Pancreas (tissue), 10 donors: ENCODE measurements at regions not wholly inside any gene's neighbourhood (a gene's known extent, or its start where the extent isn't known, plus 50 kb on each side); places are given as distances from the start of the nearest gene placed in this dataset.

Experiments used
- ATAC-seq, 4 donors: fragments of 200-7000 bp; cut with Tn5 transposase; one replicate each; pipeline versions ENCODE4 v1.8.0 to v1.9.1; 2020; ENCODE audit warnings: mild to moderate bottlenecking in 4 of 4, moderate library complexity in 4 of 4
- DNase-seq, 6 donors: peaks; one replicate each; pipeline ENCODE4 v3.0.0-alpha.2; 2020
- FAIRE-seq: peaks from 2 replicates; lab custom pipeline; 2012; peaks lifted over from hg19 to GRCh38; lab: Jason Lieb, UNC
- H3K27ac ChIP-seq, 4 donors: fragments of 200-600 bp; sonication (generic); 1 replicate in 3 of 4; 2 replicates in 1 of 4; pipeline versions ENCODE4 v1.5.0 to v1.8.0; 2020
- H3K27me3 ChIP-seq, 4 donors: fragments of 200-600 bp; one replicate each; pipeline ENCODE4 v1.8.0; 2021
- H3K36me3 ChIP-seq, 3 donors: fragments of 200-600 bp; sonication (generic) in 1 of 3; one replicate each; pipeline versions ENCODE4 v1.5.0 to v1.8.0; 2020 to 2021
- H3K4me1 ChIP-seq, 3 donors: fragments of 200-600 bp; one replicate each; pipeline ENCODE4 v1.8.0; 2021
- H3K4me3 ChIP-seq, 4 donors: fragments of 200-600 bp; sonication (generic) in 2 of 4; one replicate each; pipeline versions ENCODE4 v1.5.0 to v1.8.0; 2020 to 2021
- H3K9me3 ChIP-seq, 4 donors: fragments of 200-600 bp; one replicate each; pipeline ENCODE4 v1.8.0; 2021
- WGBS, 2 donors: extraction: QIAGEN DNeasy Blood & Tissue Kit; methylation state at CpG; one replicate each; pipeline ENCODE4 v1.1.7; 2013; 5-methylcytosine and 5-hydroxymethylcytosine counted together
- intact Hi-C, 3 donors: fragments of 100-400 bp; cut with DNase I; formaldehyde crosslinking; loops; one replicate each; pipeline versions ENCODE4 v1.11.1 to v1.14.2; 2022
- TF ChIP-seq, protein P1 (sequence below), 4 donors: fragments of 200-600 bp; sonication (generic) in 3 of 4; IDR thresholded peaks; one replicate each; pipeline versions ENCODE4 v1.5.0 to v1.8.0; 2021; ENCODE audit warnings: antibody characterized with exemption in 4 of 4
- donor health status: healthy with polysubstance abuse.
- donor health status: DM: no; HTN: no; CAD: no; lungs with moderate emphysema.
- donor health status: DM: no; HTN: no; CAD: no.
- donor health status: control.
- donor health status: control.
- donor health status: Bipolar disorder and iron deficiency.
- donor health status: DM: yes; HTN: yes; CAD: no.
- donor health status: DM: no; HTN: no; CAD: no.
- donor health status: DM: no; HTN: no; CAD: no.
- donor health status: DM: yes; HTN: yes; CAD: no.

DNA sequence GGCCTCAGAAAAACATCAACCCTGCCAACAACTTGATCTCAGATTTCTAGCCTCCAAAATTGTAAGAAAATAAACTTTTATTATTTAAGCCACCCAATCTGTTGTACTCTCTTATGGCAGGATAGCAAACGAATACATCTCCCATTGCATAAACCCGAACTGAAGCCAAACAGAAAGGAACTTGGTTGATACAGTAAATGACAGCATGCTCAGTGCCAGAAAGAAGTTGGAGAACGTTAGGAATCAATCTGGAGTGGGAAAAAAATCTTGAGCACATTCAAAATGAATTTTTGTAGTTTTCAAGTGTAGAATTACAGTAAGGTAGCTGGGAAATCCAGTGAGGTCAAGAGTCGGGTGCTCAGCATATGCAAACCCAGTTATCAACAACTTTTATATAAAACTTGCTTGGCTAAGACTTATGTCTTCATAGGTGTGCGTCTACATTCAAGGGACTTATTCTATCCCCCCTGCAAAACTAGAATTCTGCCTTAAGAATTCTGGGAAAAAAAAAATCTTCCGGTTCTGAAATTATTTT, 157.5 kb upstream of the ANKRD50 start:
- no peaks in the 10 kb centered on the region for H3K9me3 ChIP-seq
- H3K4me3 ChIP-seq, result no peak overlapping the region
- H3K27me3 ChIP-seq, result no peaks in the 10 kb centered on the region
- H3K4me1 ChIP-seq, result peaks cover 0 to 4% (median 0%) of the 10 kb centered on the region in 3 donors
- intact Hi-C loops, result no loop called here
- H3K36me3 ChIP-seq, result no peaks in the 10 kb centered on the region
- WGBS, 2 donors, result 75 to 78% methylated on average over 6 of the region's 6 CpGs
- H3K27ac ChIP-seq, result no peak overlapping the region
- ATAC-seq (no peak), DNase-seq (no peak), FAIRE-seq (no peak)
- TF ChIP-seq, protein P1, sequence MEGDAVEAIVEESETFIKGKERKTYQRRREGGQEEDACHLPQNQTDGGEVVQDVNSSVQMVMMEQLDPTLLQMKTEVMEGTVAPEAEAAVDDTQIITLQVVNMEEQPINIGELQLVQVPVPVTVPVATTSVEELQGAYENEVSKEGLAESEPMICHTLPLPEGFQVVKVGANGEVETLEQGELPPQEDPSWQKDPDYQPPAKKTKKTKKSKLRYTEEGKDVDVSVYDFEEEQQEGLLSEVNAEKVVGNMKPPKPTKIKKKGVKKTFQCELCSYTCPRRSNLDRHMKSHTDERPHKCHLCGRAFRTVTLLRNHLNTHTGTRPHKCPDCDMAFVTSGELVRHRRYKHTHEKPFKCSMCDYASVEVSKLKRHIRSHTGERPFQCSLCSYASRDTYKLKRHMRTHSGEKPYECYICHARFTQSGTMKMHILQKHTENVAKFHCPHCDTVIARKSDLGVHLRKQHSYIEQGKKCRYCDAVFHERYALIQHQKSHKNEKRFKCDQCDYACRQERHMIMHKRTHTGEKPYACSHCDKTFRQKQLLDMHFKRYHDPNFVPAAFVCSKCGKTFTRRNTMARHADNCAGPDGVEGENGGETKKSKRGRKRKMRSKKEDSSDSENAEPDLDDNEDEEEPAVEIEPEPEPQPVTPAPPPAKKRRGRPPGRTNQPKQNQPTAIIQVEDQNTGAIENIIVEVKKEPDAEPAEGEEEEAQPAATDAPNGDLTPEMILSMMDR (IDR thresholded peaks at IDR 0.05), result no peak

DNA sequence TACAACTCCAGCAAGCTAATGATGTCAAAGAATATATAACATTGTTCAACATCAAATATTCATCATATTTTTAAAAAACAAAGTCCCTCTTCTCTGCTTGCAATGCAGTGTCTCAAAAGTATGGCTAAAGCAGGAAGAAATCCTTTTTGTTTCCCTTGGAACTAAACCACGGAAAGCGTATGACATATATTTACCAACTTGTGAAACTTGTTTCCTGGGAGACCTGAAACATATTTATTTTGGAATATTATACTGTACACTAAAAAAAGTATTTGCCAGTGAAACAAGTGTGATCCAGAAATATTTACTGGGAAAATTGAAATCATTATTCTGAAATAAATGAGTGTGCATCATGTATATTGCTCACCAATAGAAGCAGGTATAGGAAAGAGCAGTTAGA, 156.0 kb upstream of the ANKRD50 start:
- no peaks in the 10 kb centered on the region for H3K27me3 ChIP-seq
- H3K27ac ChIP-seq, result no peak overlapping the region
- H3K9me3 ChIP-seq, result no peaks in the 10 kb centered on the region
- TF ChIP-seq, protein P1 (IDR thresholded peaks at IDR 0.05), result no peak
- no peak overlapping the region for H3K4me3 ChIP-seq
- ATAC-seq, result peak; percentile 65 to 91 (median 87)
- intact Hi-C loops, result no loop called here
- no peak for FAIRE-seq
- WGBS, 2 donors, result 29 to 40% methylated on average over 2 of the region's 2 CpGs
- DNase-seq, result no peak
- peaks cover 0 to 4% (median 0%) of the 10 kb centered on the region in 3 donors for H3K4me1 ChIP-seq
- no peaks in the 10 kb centered on the region for H3K36me3 ChIP-seq

DNA sequence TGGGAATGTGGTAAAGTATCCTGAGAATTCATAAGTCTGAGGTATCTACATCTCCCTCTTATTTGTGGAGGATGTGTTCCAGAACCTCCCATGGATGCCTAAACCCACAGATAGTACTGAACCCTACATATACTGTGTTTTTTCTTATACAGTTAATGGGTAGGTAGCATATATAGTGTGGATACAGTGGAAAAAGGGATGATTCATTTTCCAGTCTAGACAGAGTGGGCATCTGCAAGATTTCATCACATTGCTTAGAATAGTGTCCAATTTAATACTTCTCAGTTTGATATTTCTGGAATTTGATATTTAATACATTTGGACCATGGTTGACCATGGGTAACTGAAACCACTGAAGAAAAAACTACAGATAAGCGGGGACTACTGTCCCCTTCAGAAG, 155.0 kb upstream of the ANKRD50 start:
- Histone ChIP-seq H3K4me3 (no peak overlapping the region), H3K4me1 (peaks cover 0 to 4% (median 0%) of the 10 kb centered on the region in 3 donors), H3K9me3 (no peaks in the 10 kb centered on the region), H3K27me3 (no peaks in the 10 kb centered on the region), H3K36me3 (no peaks in the 10 kb centered on the region), H3K27ac (no peak overlapping the region)
- WGBS, 2 donors, result 100% methylated on average over 1 of the region's 1 CpG
- no peak for ATAC-seq
- intact Hi-C loops, result no loop called here
- TF ChIP-seq, protein P1 (IDR thresholded peaks at IDR 0.05), result no peak
- DNase-seq, result no peak
- no peak for FAIRE-seq

DNA sequence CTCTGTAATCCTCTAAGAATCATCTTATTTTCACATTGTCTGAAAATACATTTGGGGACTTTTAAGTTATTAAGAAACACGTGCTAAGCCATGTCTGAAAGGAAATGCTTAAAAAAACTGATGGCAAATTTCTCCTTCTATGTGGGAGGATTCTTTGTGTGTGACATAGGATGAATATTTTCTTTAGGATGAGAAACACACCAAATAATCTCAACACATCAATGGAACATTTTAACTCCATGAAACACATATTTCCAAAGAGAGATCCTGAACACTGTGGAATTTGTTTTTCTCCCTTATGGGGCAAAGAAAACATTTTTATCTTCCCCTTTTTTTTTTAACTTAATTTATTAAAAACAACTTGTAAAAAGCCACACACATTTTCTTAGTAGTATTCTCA, 153.8 kb upstream of the ANKRD50 start:
- H3K4me3 ChIP-seq, result no peak overlapping the region
- no peak for DNase-seq
- intact Hi-C loops, result no loop called here
- TF ChIP-seq, protein P1 (IDR thresholded peaks at IDR 0.05), result no peak
- no peak for ATAC-seq
- WGBS, 2 donors, result 84 to 91% methylated on average over 1 of the region's 1 CpG
- H3K27me3 ChIP-seq, result no peaks in the 10 kb centered on the region
- peaks cover 0 to 4% (median 0%) of the 10 kb centered on the region in 3 donors for H3K4me1 ChIP-seq
- H3K36me3 ChIP-seq, result no peaks in the 10 kb centered on the region
- no peak for FAIRE-seq
- H3K27ac ChIP-seq, result no peak overlapping the region
- no peaks in the 10 kb centered on the region for H3K9me3 ChIP-seq

DNA sequence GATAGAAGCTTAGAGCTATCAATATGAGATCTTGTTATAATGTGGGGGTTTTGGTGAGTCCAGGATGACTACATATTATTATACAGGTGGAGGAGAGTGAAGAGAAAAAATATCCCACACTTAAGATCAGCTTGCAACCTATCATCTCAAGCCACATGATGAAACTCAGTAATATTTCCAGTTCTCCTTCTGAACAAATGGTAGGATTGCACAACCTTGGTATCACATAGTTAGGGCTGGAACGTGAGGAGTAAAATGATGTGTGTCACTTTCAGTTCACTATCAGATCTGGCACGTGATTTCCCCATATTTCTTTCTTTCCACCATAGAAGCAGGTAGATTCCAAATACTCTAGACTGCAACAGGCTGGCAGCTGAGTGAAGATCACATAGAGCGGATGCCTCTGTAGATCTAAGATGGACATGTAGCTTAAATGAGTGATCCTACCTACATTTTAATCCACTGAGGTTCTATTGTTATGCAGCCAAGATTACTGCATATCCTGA, 150.6 kb upstream of the ANKRD50 start:
- 52 to 54% methylated on average over 3 of the region's 3 CpGs for WGBS, 2 donors
- Histone ChIP-seq H3K4me3 (no peak overlapping the region), H3K4me1 (peaks cover 0 to 8% (median 3%) of the 10 kb centered on the region in 3 donors), H3K27me3 (no peaks in the 10 kb centered on the region), H3K9me3 (no peaks in the 10 kb centered on the region), H3K27ac (no peak overlapping the region), H3K36me3 (no peaks in the 10 kb centered on the region)
- ATAC-seq (no peak), DNase-seq (no peak), FAIRE-seq (no peak)
- intact Hi-C loops, result no loop called here
- TF ChIP-seq, protein P1 (IDR thresholded peaks at IDR 0.05), result no peak
